CD4-positive, alpha-beta memory T cell (primary cell): ENCODE measurements at regions not wholly inside any gene's neighbourhood (a gene's known extent, or its start where the extent isn't known, plus 50 kb on each side); places are given as distances from the start of the nearest gene placed in this dataset.
"Not testable (repeated sequence)": the region's sequence is repeated elsewhere in the genome, so short reads cannot be mapped to it uniquely, and the experiment has no call there.

Experiments
- CTCF ChIA-PET: fragments of 350-600 bp; sonication (Branson Sonifier 250); formaldehyde crosslinking; loops from one replicate; lab custom pipeline; 2021; ENCODE audit warnings: inconsistent platforms; ENCODE audit not compliant: partially characterized antibody; lab: Charles Lee
- POLR2A ChIA-PET: fragments of 350-600 bp; sonication (Branson Sonifier 250); formaldehyde crosslinking; loops from one replicate; lab custom pipeline; 2021; ENCODE audit not compliant: partially characterized antibody; lab: Charles Lee
- DNase-seq, 5 donors: peaks; one replicate each; pipeline versions ENCODE4 v3.0.0 to v3.0.0-alpha.2; 2020 to 2022; ENCODE audit warnings: mixed read lengths in 1 of 5
- H3K27ac ChIP-seq: one replicate; pipeline ENCODE4 v1.7.0; 2013; ENCODE audit warnings: low read depth, low read length
- H3K27me3 ChIP-seq: 2 replicates; pipeline ENCODE4 v1.7.0; 2013; ENCODE audit warnings: mild to moderate bottlenecking, low read length, moderate library complexity; ENCODE audit not compliant: insufficient read depth
- H3K36me3 ChIP-seq: 2 replicates; pipeline ENCODE4 v1.7.0; 2013; ENCODE audit warnings: mild to moderate bottlenecking, low read length, moderate library complexity; ENCODE audit not compliant: insufficient read depth
- H3K4me1 ChIP-seq: 2 replicates; pipeline ENCODE4 v1.7.0; 2013; ENCODE audit warnings: mild to moderate bottlenecking, low read length, moderate library complexity; ENCODE audit not compliant: insufficient read depth
- H3K4me3 ChIP-seq, 2 donors: one replicate each; pipeline ENCODE4 v1.7.0; 2013; ENCODE audit warnings: low read length in 2 of 2, mild to moderate bottlenecking in 1 of 2
- H3K9me3 ChIP-seq, 2 donors: one replicate each; pipeline ENCODE4 v1.7.0; 2013; ENCODE audit warnings: low read length in 2 of 2, control low read depth in 1 of 2; ENCODE audit not compliant: control insufficient read depth in 1 of 2
- H3K27ac Mint-ChIP-seq, 7 donors: one replicate each; pipeline ENCODE4 v1.8.0; 2020 to 2021; ENCODE audit warnings: mixed read lengths in 7 of 7, mild to moderate bottlenecking in 6 of 7, inconsistent platforms in 3 of 7, moderate library complexity in 3 of 7
- H3K27me3 Mint-ChIP-seq, 2 donors: one replicate each; pipeline ENCODE4 v1.8.0; 2020 to 2021; ENCODE audit warnings: mixed read lengths in 2 of 2
- H3K36me3 Mint-ChIP-seq, 2 donors: one replicate each; pipeline ENCODE4 v1.8.0; 2020 to 2021; ENCODE audit warnings: mixed read lengths in 2 of 2, inconsistent platforms in 1 of 2, mild to moderate bottlenecking in 1 of 2
- H3K4me1 Mint-ChIP-seq, 4 donors: one replicate each; pipeline ENCODE4 v1.8.0; 2020 to 2021; ENCODE audit warnings: mixed read lengths in 4 of 4, mild to moderate bottlenecking in 1 of 4
- H3K4me3 Mint-ChIP-seq, 8 donors: one replicate each; pipeline ENCODE4 v1.8.0; 2020 to 2021; ENCODE audit warnings: mixed read lengths in 8 of 8, mild to moderate bottlenecking in 7 of 8, moderate library complexity in 6 of 8, inconsistent platforms in 3 of 8
- H3K9me3 Mint-ChIP-seq, 8 donors: one replicate each; pipeline ENCODE4 v1.8.0; 2020 to 2021; ENCODE audit warnings: mixed read lengths in 8 of 8, mild to moderate bottlenecking in 5 of 8, inconsistent platforms in 3 of 8, moderate library complexity in 1 of 8
- intact Hi-C: fragments of 100-400 bp; cut with micrococcal nuclease; formaldehyde crosslinking; loops from one replicate; pipeline ENCODE4 v1.15.1; 2023

GRCh38 chr12:93090731-93091172 lies 161.7 kb upstream of the EEA1 start:
- Mint-ChIP-seq H3K4me3 (no peak overlapping the region), H3K27me3 (no peaks in the 10 kb centered on the region), H3K36me3 (no peaks in the 10 kb centered on the region), H3K27ac (no peak overlapping the region), H3K4me1 (peaks cover 0 to 2% (median 0%) of the 10 kb centered on the region in 4 donors), H3K9me3 (peaks cover 0 to 10% (median 5%) of the 10 kb centered on the region in 8 donors)
- intact Hi-C loops, result no loop called here
- POLR2A ChIA-PET, result no interaction called here
- no peak for DNase-seq
- H3K4me1 ChIP-seq, result peaks cover 5% of the 10 kb centered on the region
- no peak overlapping the region for H3K27ac ChIP-seq
- CTCF ChIA-PET, result interaction anchor here (1.1 kb wide), 1 partner anchor 306 kb away, joined by 3 read pairs; no protein-coding TSS in a partner anchor
- no peak overlapping the region for H3K4me3 ChIP-seq
- no peaks in the 10 kb centered on the region for H3K9me3 ChIP-seq
- no peaks in the 10 kb centered on the region for H3K27me3 ChIP-seq
- no peaks in the 10 kb centered on the region for H3K36me3 ChIP-seq

DNA sequence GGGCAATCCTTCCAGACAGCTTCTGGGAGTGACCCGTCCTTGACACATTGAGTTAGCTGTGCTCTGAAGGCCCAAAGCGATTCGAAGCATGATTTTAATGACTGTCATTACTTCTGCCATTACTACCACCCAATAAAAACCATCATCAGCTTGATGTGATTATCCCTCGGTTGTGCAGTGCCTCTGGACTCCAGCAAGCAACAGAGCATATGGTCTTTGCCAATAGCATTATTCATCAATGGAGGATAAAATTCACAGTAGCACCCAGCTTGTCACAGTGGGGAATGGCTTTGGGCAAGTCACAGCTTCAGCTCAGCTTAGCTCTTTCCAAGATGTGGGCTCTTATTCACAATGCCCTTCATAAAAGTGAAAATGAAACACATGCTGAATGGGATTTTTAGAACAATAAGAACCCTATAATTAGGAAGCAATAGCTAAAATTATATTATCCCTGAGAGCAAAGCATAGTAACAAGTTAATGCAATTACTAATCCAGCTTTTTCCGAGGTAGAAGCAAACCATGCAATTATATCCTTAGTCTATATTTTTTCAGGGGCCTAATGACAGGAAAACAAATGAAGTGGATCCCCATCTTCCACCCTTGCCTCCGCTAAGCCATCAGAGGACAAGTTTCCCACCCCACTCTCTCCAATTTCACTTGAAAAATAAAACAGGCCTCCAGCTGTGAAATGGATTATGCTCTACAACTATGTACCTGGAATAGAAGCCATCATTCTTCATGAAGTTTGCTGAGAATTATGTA lies 163.0 kb upstream of the EEA1 start:
- Mint-ChIP-seq H3K36me3 (no peaks in the 10 kb centered on the region), H3K27me3 (no peaks in the 10 kb centered on the region), H3K9me3 (peaks cover 0 to 3% (median 0%) of the 10 kb centered on the region in 8 donors), H3K4me1 (peaks cover 0 to 2% (median 0%) of the 10 kb centered on the region in 4 donors), H3K4me3 (no peak overlapping the region), H3K27ac (no peak overlapping the region)
- no peak for DNase-seq
- no peak overlapping the region for H3K4me3 ChIP-seq
- H3K4me1 ChIP-seq, result peaks cover 5% of the 10 kb centered on the region
- POLR2A ChIA-PET, result no interaction called here
- H3K27ac ChIP-seq, result no peak overlapping the region
- H3K9me3 ChIP-seq, result no peaks in the 10 kb centered on the region
- intact Hi-C loops, result no loop called here
- no peaks in the 10 kb centered on the region for H3K27me3 ChIP-seq
- CTCF ChIA-PET, result interaction anchor here (0.9 to 1.1 kb wide), 2 partner anchors 305 kb away, joined by 3 read pairs; no protein-coding TSS in a partner anchor
- no peaks in the 10 kb centered on the region for H3K36me3 ChIP-seq

DNA sequence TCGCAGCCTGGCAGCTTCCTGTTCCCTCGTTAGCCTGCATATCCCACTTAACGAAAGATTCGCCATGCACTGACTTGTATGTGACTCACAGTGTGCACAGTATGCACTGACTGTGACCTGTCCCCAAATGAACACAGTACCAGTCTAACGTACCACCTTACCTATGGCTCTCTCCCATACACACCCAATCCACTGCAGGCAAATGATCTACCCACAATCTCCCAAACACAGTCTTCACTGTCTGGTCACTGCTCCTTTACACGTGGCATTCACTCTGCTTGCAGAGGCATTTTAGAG lies 163.5 kb upstream of the EEA1 start:
- Mint-ChIP-seq H3K27ac (no peak overlapping the region), H3K36me3 (no peaks in the 10 kb centered on the region), H3K4me1 (peaks cover 0 to 2% (median 0%) of the 10 kb centered on the region in 4 donors), H3K27me3 (no peaks in the 10 kb centered on the region), H3K9me3 (peaks cover 0 to 3% (median 0%) of the 10 kb centered on the region in 8 donors), H3K4me3 (no peak overlapping the region)
- H3K4me3 ChIP-seq, result no peak overlapping the region
- DNase-seq, result no peak
- H3K9me3 ChIP-seq, result no peaks in the 10 kb centered on the region
- H3K4me1 ChIP-seq, result peaks cover 5% of the 10 kb centered on the region
- H3K27me3 ChIP-seq, result no peaks in the 10 kb centered on the region
- H3K27ac ChIP-seq, result no peak overlapping the region
- no peaks in the 10 kb centered on the region for H3K36me3 ChIP-seq
- ChIA-PET POLR2A (no interaction called here), CTCF (interaction anchor here (0.9 kb wide), 1 partner anchor 305 kb away, joined by 3 read pairs; no protein-coding TSS in a partner anchor)
- intact Hi-C loops, result no loop called here

- no peaks in the 10 kb centered on the region for H3K36me3 Mint-ChIP-seq
- no peaks in the 10 kb centered on the region for H3K9me3 ChIP-seq
- peaks cover 0 to 3% (median 0%) of the 10 kb centered on the region in 8 donors for H3K9me3 Mint-ChIP-seq
- no peak overlapping the region for H3K4me3 Mint-ChIP-seq
- intact Hi-C loops, result no loop called here
- no peak overlapping the region for H3K4me3 ChIP-seq
- DNase-seq, result no peak
- CTCF ChIA-PET, result no interaction called here
- H3K36me3 ChIP-seq, result no peaks in the 10 kb centered on the region
- H3K27me3 ChIP-seq, result no peaks in the 10 kb centered on the region
- no peaks in the 10 kb centered on the region for H3K27me3 Mint-ChIP-seq
- no peak overlapping the region for H3K27ac ChIP-seq
- no peak overlapping the region for H3K27ac Mint-ChIP-seq
- peaks cover 2 to 4% (median 3%) of the 10 kb centered on the region in 4 donors for H3K4me1 Mint-ChIP-seq
- POLR2A ChIA-PET, result no interaction called here
- H3K4me1 ChIP-seq, result peaks cover 5% of the 10 kb centered on the region
Observed at GRCh38 chr12:93093243-93093642, 164.1 kb upstream of the EEA1 start.

DNA sequence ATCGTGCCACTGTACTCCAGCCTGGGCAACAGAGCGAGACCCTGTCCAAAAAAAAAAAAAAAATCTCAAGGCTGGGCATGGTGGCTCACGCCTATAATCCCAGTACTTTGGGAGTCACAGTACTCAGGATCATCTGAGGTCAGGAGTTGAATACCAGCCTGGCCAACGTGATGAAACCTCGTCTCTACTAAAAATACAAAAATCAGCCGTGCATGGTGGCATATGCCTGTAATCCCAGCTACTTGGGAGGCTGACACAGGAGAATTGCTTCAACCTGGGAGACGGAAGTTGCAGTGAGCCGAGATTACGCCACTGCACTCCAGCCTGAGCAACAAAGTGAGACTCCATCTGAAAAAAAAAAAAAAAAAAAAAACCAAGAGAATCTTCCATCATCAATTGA lies 165.1 kb upstream of the EEA1 start:
- CTCF ChIA-PET, result interaction anchor here (0.7 kb wide), 1 partner anchor 9 kb away, joined by 3 read pairs; no protein-coding TSS in a partner anchor
- H3K4me1 ChIP-seq, H3K9me3 ChIP-seq, H3K4me1 Mint-ChIP-seq, H3K36me3 Mint-ChIP-seq, H3K36me3 ChIP-seq, H3K4me3 ChIP-seq, H3K9me3 Mint-ChIP-seq, intact Hi-C loops, POLR2A ChIA-PET, H3K4me3 Mint-ChIP-seq, DNase-seq, H3K27ac ChIP-seq, H3K27ac Mint-ChIP-seq, H3K27me3 Mint-ChIP-seq, H3K27me3 ChIP-seq: not testable (repeated sequence)

DNA sequence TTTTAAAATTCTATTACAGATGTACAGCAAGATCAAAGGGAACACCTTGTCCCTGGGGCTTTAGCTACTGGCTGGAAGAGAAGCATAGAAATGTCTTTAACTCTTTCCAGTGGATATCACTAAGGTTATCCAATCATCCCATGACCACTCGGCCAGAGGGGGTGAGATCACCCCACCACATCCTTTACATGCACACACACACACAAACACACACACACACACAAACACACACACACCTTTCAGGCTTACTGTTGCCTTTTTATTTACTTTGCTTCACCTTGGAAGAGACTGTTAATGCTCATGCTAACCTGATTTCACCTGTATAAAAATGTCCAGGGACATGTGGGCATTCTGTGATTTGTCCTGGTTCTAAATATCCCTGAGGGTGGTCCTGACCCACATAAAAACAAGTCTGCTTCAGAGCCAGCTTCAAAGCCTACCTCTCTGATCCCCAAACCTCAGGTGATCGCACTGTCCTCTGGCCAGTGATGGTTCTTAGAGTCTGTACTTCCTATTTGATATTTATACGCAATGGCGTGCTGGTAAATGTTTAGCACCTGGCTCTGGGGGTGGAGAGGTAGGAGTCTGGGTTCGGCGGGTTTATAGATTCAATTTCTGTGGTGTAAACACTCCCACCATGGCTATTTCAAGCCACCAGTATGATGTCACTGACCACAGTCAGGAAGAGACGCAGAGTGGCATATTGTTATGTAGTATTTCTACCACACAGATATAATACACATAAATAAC lies 166.1 kb upstream of the EEA1 start:
- intact Hi-C loops, result loop anchor here (5.0 kb wide), 1 partner anchor 282 kb away; the partner anchor contains the start of gene NUDT4
- no peaks in the 10 kb centered on the region for H3K27me3 ChIP-seq
- peaks cover 2% of the 10 kb centered on the region for H3K4me1 ChIP-seq
- no peaks in the 10 kb centered on the region for H3K9me3 ChIP-seq
- POLR2A ChIA-PET, result interaction anchor here (0.5 kb wide), 1 partner anchor 22 kb away, joined by 3 read pairs; no protein-coding TSS in a partner anchor
- no peak for DNase-seq
- no peak overlapping the region for H3K4me3 ChIP-seq
- no peaks in the 10 kb centered on the region for H3K36me3 ChIP-seq
- Mint-ChIP-seq H3K9me3 (peaks cover 0 to 4% (median 0%) of the 10 kb centered on the region in 8 donors), H3K4me1 (peaks cover 6 to 10% (median 6%) of the 10 kb centered on the region in 4 donors), H3K36me3 (no peaks in the 10 kb centered on the region), H3K27ac (no peak overlapping the region), H3K27me3 (no peaks in the 10 kb centered on the region), H3K4me3 (no peak overlapping the region)
- CTCF ChIA-PET, result interaction anchor here (0.7 to 5.4 kb wide), 3 partner anchors 107 to 325 kb away, joined by 3 to 39 read pairs (median 19); no protein-coding TSS in a partner anchor
- no peak overlapping the region for H3K27ac ChIP-seq

- DNase-seq, result no peak
- H3K9me3 Mint-ChIP-seq, result peaks cover 0 to 4% (median 0%) of the 10 kb centered on the region in 8 donors
- ChIA-PET CTCF (interaction anchor here (0.9 to 5.4 kb wide), 18 partner anchors 9 to 1004 kb away, joined by 3 to 47 read pairs (median 4); no protein-coding TSS in a partner anchor), POLR2A (no interaction called here)
- H3K4me1 ChIP-seq, result no peaks in the 10 kb centered on the region
- no peaks in the 10 kb centered on the region for H3K27me3 ChIP-seq
- no peaks in the 10 kb centered on the region for H3K36me3 Mint-ChIP-seq
- no peaks in the 10 kb centered on the region for H3K9me3 ChIP-seq
- H3K4me1 Mint-ChIP-seq, result peaks cover 6 to 10% (median 6%) of the 10 kb centered on the region in 4 donors
- no peak overlapping the region for H3K27ac Mint-ChIP-seq
- H3K27ac ChIP-seq, result no peak overlapping the region
- no peaks in the 10 kb centered on the region for H3K36me3 ChIP-seq
- no peak overlapping the region for H3K4me3 Mint-ChIP-seq
- no peak overlapping the region for H3K4me3 ChIP-seq
- intact Hi-C loops, result loop anchor here (5.0 kb wide), 1 partner anchor 280 kb away; the partner anchor contains the start of gene NUDT4
- no peaks in the 10 kb centered on the region for H3K27me3 Mint-ChIP-seq
Observed at GRCh38 chr12:93097417-93097816, 168.3 kb upstream of the EEA1 start.
